ENCODE measurements at regions not wholly inside any gene's neighbourhood (a gene's known extent, or its start where the extent isn't known, plus 50 kb on each side); places are given as distances from the start of the nearest gene placed in this dataset.

- no peak for TF ChIP-seq NFYB (CRISPR knock-in tag; conservative IDR thresholded peaks at IDR 0.05; ENCODE audit: low read depth)
- no peak for TF ChIP-seq ZNF232 (CRISPR knock-in tag; IDR thresholded peaks at IDR 0.05)
- no peak for TF ChIP-seq E2F1 (CRISPR knock-in tag; IDR thresholded peaks at IDR 0.05)
- TF ChIP-seq ZNF425 (CRISPR knock-in tag; conservative IDR thresholded peaks at IDR 0.05): no peak
- TF ChIP-seq ZNF317 (CRISPR knock-in tag; IDR thresholded peaks at IDR 0.05; ENCODE audit: borderline replicate concordance, low read depth): no peak
- TF ChIP-seq TEAD4 (CRISPR knock-in tag; IDR thresholded peaks at IDR 0.05): no peak
Observed at GRCh38 chr3:139755551-139755950, 77.8 kb upstream of the NMNAT3 start (continued).

GRCh38 chr3:139751789-139752188 is 74.0 kb upstream of the NMNAT3 start:
- CTCF ChIA-PET: no interaction called here
- no peak for ATAC-seq

GRCh38 chr3:139746481-139746880 is 68.7 kb upstream of the NMNAT3 start:
- Mint-ChIP-seq H3K4me3 (no peak overlapping the region), H3K9me3 (peaks cover 26% of the 10 kb centered on the region), H3K36me3 (peaks cover 7% of the 10 kb centered on the region; the same call in 1 of the 2 replicates), H3K27ac (0 out of 2 replicates have a peak overlapping the region, but pooled peaks have one; percentile 26), H3K27me3 (ENCODE audit: low read depth) (peaks cover 5% of the 10 kb centered on the region; the same call in 1 of the 2 replicates), H3K4me1 (peaks cover 19% of the 10 kb centered on the region)
- ChIA-PET CTCF (interaction anchor here (1.5 to 2.4 kb wide), 2 partner anchors 28 to 189 kb away, joined by 3 to 10 read pairs; no protein-coding TSS in a partner anchor), POLR2A (no interaction called here)
- TF ChIP-seq IRF1 (CRISPR knock-in tag; IDR thresholded peaks at IDR 0.05) (no peak), ZBTB21 (CRISPR knock-in tag; IDR thresholded peaks at IDR 0.05; ENCODE audit: borderline replicate concordance) (no peak), ZNF281 (CRISPR knock-in tag; IDR thresholded peaks at IDR 0.05) (no peak), USF2 (CRISPR knock-in tag; IDR thresholded peaks at IDR 0.05) (no peak), MAX (CRISPR knock-in tag; IDR thresholded peaks at IDR 0.05) (no peak)
- ATAC-seq (peak; percentile 91), DNase-seq (ENCODE audit: low spot score) (no peak)

More at GRCh38 chr3:139751789-139752188, 74.0 kb upstream of the NMNAT3 start:
- POLR2A ChIA-PET: no interaction called here
- no peak for DNase-seq (ENCODE audit: low spot score)
- H3K36me3 Mint-ChIP-seq: peaks cover 7% of the 10 kb centered on the region; the same call in 1 of the 2 replicates
- TF ChIP-seq MYBL2 (CRISPR knock-in tag; IDR thresholded peaks at IDR 0.05): no peak
- no peak for TF ChIP-seq STAT6 (CRISPR knock-in tag; conservative IDR thresholded peaks at IDR 0.05; ENCODE audit: low read depth)
- TF ChIP-seq ZBTB43 (CRISPR knock-in tag; IDR thresholded peaks at IDR 0.05): no peak
- TF ChIP-seq ZNF138 (CRISPR knock-in tag; conservative IDR thresholded peaks at IDR 0.05): no peak
- H3K27me3 Mint-ChIP-seq (ENCODE audit: low read depth): peaks cover 5% of the 10 kb centered on the region; the same call in 1 of the 2 replicates
- no peak overlapping the region for H3K27ac Mint-ChIP-seq
- H3K4me3 Mint-ChIP-seq: no peak overlapping the region
- H3K4me1 Mint-ChIP-seq: peaks cover 6% of the 10 kb centered on the region
- peaks cover 27% of the 10 kb centered on the region for H3K9me3 Mint-ChIP-seq

Measured in WTC11 (cell line).